Endodermal cell (in vitro differentiated cells): ENCODE measurements at regions not wholly inside any gene's neighbourhood (a gene's known extent, or its start where the extent isn't known, plus 50 kb on each side); places are given as distances from the start of the nearest gene placed in this dataset.

Source experiments
- DNase-seq: peaks from one replicate; pipeline ENCODE4 v3.0.0-alpha.2; 2017
- H3K27ac ChIP-seq: 2 replicates; pipeline ENCODE4 v1.5.1; 2013; ENCODE audit warnings: mild to moderate bottlenecking, low read depth, low read length, moderate library complexity
- H3K27me3 ChIP-seq: 2 replicates; pipeline ENCODE4 v1.6.1; 2013; ENCODE audit warnings: mild to moderate bottlenecking, low read length, moderate library complexity; ENCODE audit not compliant: insufficient read depth, control insufficient read depth, poor library complexity, severe bottlenecking
- H3K36me3 ChIP-seq: 2 replicates; pipeline ENCODE4 v1.7.0; 2013; ENCODE audit warnings: mild to moderate bottlenecking, low read length, moderate library complexity; ENCODE audit not compliant: control insufficient read depth, insufficient read depth
- H3K4me1 ChIP-seq: one replicate; pipeline ENCODE4 v1.7.0; 2013; ENCODE audit warnings: low read length; ENCODE audit not compliant: control insufficient read depth, insufficient read depth
- H3K4me3 ChIP-seq: 2 replicates; pipeline ENCODE4 v1.5.1; 2013; ENCODE audit warnings: mild to moderate bottlenecking, low read length, moderate library complexity
- H3K9ac ChIP-seq: 2 replicates; pipeline ENCODE4 v1.6.1; 2013; ENCODE audit warnings: mild to moderate bottlenecking, low read length, moderate library complexity; ENCODE audit not compliant: poor library complexity, severe bottlenecking; ENCODE audit errors: extremely low read depth
- H3K9me3 ChIP-seq: 2 replicates; pipeline ENCODE4 v1.6.1; 2013; ENCODE audit warnings: mild to moderate bottlenecking, low read length, moderate library complexity; ENCODE audit not compliant: control insufficient read depth
- H3K27ac Mint-ChIP-seq: 2 replicates; pipeline ENCODE4 v1.8.0; 2020; ENCODE audit warnings: mixed read lengths
- H3K27me3 Mint-ChIP-seq: 2 replicates; pipeline ENCODE4 v1.8.0; 2021; ENCODE audit warnings: mild to moderate bottlenecking, mixed read lengths; ENCODE audit not compliant: insufficient read depth
- H3K36me3 Mint-ChIP-seq: 2 replicates; pipeline ENCODE4 v1.8.0; 2020; ENCODE audit warnings: low read depth, mixed read lengths
- H3K4me1 Mint-ChIP-seq: 2 replicates; pipeline ENCODE4 v1.8.0; 2020; ENCODE audit warnings: mixed read lengths
- H3K4me3 Mint-ChIP-seq: 2 replicates; pipeline ENCODE4 v1.8.0; 2020; ENCODE audit warnings: mild to moderate bottlenecking, moderate library complexity, mixed read lengths
- H3K9me3 Mint-ChIP-seq: 2 replicates; pipeline ENCODE4 v1.8.0; 2020; ENCODE audit warnings: mild to moderate bottlenecking, mixed read lengths
- WGBS, 2 experiments: methylation state at CpG; one replicate each; pipeline versions ENCODE4 v1.1.5 to v1.1.7; 2013; ENCODE audit warnings: missing lambda C conversion rate in 2 of 2, mixed read lengths in 1 of 2; ENCODE audit not compliant: insufficient coverage in 1 of 2, insufficient read length in 1 of 2; 5-methylcytosine and 5-hydroxymethylcytosine counted together
- TF ChIP-seq, protein P1 (sequence below): fragments of 200-600 bp; sonication (generic); conservative IDR thresholded peaks from 2 replicates; pipeline ENCODE4 v1.5.0; 2021; ENCODE audit warnings: antibody characterized with exemption, mild to moderate bottlenecking

DNA sequence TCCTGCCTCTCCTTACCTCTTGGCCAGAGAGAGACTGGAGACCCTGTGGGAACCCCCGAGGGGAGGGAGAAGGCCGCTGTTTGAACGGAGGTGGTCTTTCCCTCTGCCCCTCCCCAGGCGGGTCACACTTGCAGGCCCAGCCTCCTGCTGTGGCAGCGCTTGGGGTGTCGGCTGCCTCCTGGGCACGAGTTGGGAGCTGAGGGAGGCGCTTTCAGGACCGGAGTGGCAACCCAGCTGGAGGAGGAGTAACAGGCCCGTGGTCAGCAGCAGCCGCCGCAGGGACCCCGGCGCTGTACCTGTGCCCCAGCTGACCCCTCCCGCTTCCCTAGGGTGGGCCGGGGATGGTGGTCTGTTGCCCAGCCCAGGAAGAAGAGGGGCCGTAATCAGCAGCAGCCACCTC lies 278.3 kb downstream of the SEC14L1 start:
- Mint-ChIP-seq H3K36me3 (no peaks in the 10 kb centered on the region), H3K4me3 (no peak overlapping the region), H3K4me1 (peaks cover 40% of the 10 kb centered on the region), H3K27ac (peak overlapping the region; percentile 66), H3K9me3 (no peaks in the 10 kb centered on the region), H3K27me3 (no peaks in the 10 kb centered on the region)
- WGBS, 2 experiments = 70 to 71% methylated on average over 16 to 17 of the region's 17 CpGs
- peaks cover 7% of the 10 kb centered on the region for H3K36me3 ChIP-seq
- H3K27ac ChIP-seq = no peak overlapping the region
- H3K9ac ChIP-seq = no peak overlapping the region
- H3K9me3 ChIP-seq = no peaks in the 10 kb centered on the region
- peak; percentile 77 for DNase-seq
- no peak overlapping the region for H3K4me3 ChIP-seq
- H3K27me3 ChIP-seq = no peaks in the 10 kb centered on the region
- peaks cover 35% of the 10 kb centered on the region for H3K4me1 ChIP-seq
- TF ChIP-seq, protein P1, sequence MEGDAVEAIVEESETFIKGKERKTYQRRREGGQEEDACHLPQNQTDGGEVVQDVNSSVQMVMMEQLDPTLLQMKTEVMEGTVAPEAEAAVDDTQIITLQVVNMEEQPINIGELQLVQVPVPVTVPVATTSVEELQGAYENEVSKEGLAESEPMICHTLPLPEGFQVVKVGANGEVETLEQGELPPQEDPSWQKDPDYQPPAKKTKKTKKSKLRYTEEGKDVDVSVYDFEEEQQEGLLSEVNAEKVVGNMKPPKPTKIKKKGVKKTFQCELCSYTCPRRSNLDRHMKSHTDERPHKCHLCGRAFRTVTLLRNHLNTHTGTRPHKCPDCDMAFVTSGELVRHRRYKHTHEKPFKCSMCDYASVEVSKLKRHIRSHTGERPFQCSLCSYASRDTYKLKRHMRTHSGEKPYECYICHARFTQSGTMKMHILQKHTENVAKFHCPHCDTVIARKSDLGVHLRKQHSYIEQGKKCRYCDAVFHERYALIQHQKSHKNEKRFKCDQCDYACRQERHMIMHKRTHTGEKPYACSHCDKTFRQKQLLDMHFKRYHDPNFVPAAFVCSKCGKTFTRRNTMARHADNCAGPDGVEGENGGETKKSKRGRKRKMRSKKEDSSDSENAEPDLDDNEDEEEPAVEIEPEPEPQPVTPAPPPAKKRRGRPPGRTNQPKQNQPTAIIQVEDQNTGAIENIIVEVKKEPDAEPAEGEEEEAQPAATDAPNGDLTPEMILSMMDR = no peak

DNA sequence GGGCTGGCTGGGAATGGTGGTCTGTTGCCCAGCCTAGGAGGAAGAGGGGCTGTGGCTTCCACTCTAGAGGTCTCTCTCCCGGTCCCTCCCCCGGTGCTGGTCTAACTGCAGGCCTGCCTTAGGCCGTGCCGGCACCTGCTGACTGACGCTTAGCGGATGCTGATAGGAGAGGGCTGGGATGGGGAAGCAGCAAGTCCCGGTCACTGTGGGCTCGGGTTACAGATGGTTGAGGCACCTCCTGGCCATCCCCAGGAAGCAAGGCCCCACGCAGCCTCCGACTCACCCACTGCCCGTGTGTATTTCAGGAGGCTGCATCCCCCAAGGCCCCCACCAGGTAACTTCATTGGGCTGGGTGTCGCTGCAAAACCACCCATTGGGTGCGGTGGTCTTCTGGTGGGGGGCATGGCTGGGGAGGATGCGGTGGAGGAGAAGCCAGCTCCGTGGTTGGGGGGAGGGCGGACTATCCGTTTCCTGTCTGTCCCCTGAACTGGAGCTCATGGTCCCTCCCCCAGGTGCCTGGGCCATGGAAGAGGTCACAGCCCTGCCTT lies 278.9 kb downstream of the SEC14L1 start:
- Histone ChIP-seq H3K27me3 (no peaks in the 10 kb centered on the region), H3K4me3 (no peak overlapping the region), H3K36me3 (peaks cover 9% of the 10 kb centered on the region), H3K9me3 (no peaks in the 10 kb centered on the region), H3K27ac (no peak overlapping the region), H3K9ac (no peak overlapping the region), H3K4me1 (peaks cover 35% of the 10 kb centered on the region)
- H3K27me3 Mint-ChIP-seq = no peaks in the 10 kb centered on the region
- peaks cover 40% of the 10 kb centered on the region for H3K4me1 Mint-ChIP-seq
- no peaks in the 10 kb centered on the region for H3K9me3 Mint-ChIP-seq
- TF ChIP-seq, protein P1 = no peak
- no peaks in the 10 kb centered on the region for H3K36me3 Mint-ChIP-seq
- no peak overlapping the region for H3K4me3 Mint-ChIP-seq
- WGBS, 2 experiments = 53 to 63% methylated on average over 7 to 17 of the region's 17 CpGs
- H3K27ac Mint-ChIP-seq = no peak overlapping the region
- DNase-seq = peak; percentile 96

DNA sequence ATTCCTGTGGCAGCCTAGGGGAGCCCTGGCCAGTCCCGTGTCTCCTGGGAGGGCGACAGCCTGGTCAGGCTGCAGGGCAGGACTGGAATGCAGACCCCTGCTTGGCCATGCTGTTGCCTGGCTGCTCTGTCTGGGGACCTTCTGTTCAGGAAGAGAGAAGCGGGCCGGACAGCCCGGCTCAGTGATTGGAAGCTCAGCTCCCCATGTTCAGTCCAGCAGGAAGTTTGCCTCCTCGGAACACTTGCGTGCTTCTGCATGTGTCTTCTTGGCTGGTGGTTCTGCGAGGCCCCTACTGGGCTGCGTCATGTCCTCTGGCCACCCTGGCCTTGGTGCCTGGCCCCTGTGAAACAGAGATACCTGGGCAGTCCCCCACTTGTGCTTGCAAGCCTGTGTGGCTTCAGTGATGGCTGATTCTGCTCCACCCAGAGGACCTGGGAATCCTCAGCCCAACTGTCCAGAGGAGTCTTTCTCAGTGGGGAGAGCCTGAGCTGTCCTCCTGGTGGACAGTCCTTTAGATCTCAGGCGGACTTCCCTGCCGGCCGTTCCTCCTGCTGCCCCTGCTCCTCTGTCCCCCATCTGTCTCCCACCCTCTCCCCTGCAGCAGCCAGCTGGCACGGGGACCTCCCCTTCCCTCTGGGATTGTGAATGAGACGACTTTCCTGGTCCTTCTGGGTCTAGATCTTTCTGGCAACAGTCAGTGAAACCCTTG lies 279.5 kb downstream of the SEC14L1 start:
- Mint-ChIP-seq H3K27me3 (no peaks in the 10 kb centered on the region), H3K27ac (peak overlapping the region; percentile 94), H3K4me1 (peaks cover 40% of the 10 kb centered on the region), H3K36me3 (no peaks in the 10 kb centered on the region), H3K4me3 (no peak overlapping the region), H3K9me3 (no peaks in the 10 kb centered on the region)
- Histone ChIP-seq H3K9me3 (no peaks in the 10 kb centered on the region), H3K9ac (no peak overlapping the region), H3K4me1 (peaks cover 35% of the 10 kb centered on the region), H3K27me3 (no peaks in the 10 kb centered on the region), H3K4me3 (no peak overlapping the region), H3K27ac (no peak overlapping the region), H3K36me3 (peaks cover 9% of the 10 kb centered on the region)
- TF ChIP-seq, protein P1 = peak; percentile 15
- WGBS, 2 experiments = 84 to 85% methylated on average over 11 to 14 of the region's 14 CpGs
- peak; percentile 87 for DNase-seq
